ENCODE measurements at regions not wholly inside any gene's neighbourhood (a gene's known extent, or its start where the extent isn't known, plus 50 kb on each side); places are given as distances from the start of the nearest gene placed in this dataset.

DNA sequence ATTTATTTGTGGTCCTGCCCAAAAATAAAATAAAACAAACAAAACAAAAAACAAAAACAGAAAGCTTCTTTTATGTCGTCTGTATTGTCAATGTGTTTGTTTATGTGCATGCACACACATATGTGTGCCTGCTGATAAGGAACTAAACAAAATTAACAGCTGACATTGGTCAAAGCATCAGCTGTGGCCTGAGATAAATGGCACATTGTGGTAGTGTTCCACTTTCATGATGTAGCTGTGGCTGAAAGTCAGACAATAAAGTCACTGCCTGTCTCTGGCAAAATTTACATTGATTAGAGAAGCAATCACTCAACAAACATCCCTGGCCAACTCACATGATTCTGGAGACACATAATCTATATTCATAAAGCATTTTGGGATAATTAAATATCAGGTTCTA is 203.4 kb upstream of the PIK3C3 start:
- Histone ChIP-seq H3K4me1 (ENCODE audit: insufficient read depth, low read length) (no peaks in the 10 kb centered on the region), H4K20me1 (ENCODE audit: insufficient read depth, low read length) (no peaks in the 10 kb centered on the region), H2AFZ (ENCODE audit: low read depth, low read length) (no peak overlapping the region), H3K79me2 (ENCODE audit: insufficient read depth, low read length) (no peaks in the 10 kb centered on the region), H3K9ac (ENCODE audit: low read length) (no peak overlapping the region), H3K27me3 (ENCODE audit: insufficient read depth, low read length) (no peaks in the 10 kb centered on the region), H3K27ac (ENCODE audit: low read depth, low read length) (no peak overlapping the region), H3K36me3 (ENCODE audit: insufficient read depth, low read length) (no peaks in the 10 kb centered on the region), H3K9me3 (ENCODE audit: insufficient read depth, low read depth, low read length) (no peaks in the 10 kb centered on the region), H3K4me3 (ENCODE audit: insufficient read depth, low read depth, low read length) (no peak overlapping the region), H3K4me2 (ENCODE audit: low read length) (no peak overlapping the region)
- H3K36me3 Mint-ChIP-seq (ENCODE audit: low read depth, unreplicated experiment) = no peaks in the 10 kb centered on the region
- no peak for FAIRE-seq
- DNase-seq (ENCODE audit: low read depth) = no peak
- H3K9me3 Mint-ChIP-seq (ENCODE audit: unreplicated experiment) = no peaks in the 10 kb centered on the region
- H3K4me1 Mint-ChIP-seq (ENCODE audit: low read depth, unreplicated experiment) = no peaks in the 10 kb centered on the region
- H3K27me3 Mint-ChIP-seq (ENCODE audit: low read depth, unreplicated experiment) = no peaks in the 10 kb centered on the region
- H3K4me3 Mint-ChIP-seq (ENCODE audit: unreplicated experiment) = no peak overlapping the region
- TF ChIP-seq, protein P1, sequence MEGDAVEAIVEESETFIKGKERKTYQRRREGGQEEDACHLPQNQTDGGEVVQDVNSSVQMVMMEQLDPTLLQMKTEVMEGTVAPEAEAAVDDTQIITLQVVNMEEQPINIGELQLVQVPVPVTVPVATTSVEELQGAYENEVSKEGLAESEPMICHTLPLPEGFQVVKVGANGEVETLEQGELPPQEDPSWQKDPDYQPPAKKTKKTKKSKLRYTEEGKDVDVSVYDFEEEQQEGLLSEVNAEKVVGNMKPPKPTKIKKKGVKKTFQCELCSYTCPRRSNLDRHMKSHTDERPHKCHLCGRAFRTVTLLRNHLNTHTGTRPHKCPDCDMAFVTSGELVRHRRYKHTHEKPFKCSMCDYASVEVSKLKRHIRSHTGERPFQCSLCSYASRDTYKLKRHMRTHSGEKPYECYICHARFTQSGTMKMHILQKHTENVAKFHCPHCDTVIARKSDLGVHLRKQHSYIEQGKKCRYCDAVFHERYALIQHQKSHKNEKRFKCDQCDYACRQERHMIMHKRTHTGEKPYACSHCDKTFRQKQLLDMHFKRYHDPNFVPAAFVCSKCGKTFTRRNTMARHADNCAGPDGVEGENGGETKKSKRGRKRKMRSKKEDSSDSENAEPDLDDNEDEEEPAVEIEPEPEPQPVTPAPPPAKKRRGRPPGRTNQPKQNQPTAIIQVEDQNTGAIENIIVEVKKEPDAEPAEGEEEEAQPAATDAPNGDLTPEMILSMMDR (IDR thresholded peaks at IDR 0.05; ENCODE audit: insufficient read depth, low read depth, low read length) = no peak
- TF ChIP-seq EZH2 (IDR thresholded peaks at IDR 0.05; ENCODE audit: insufficient read depth, low read length) = no peak
- H3K27ac Mint-ChIP-seq (ENCODE audit: unreplicated experiment) = no peak overlapping the region

DNA sequence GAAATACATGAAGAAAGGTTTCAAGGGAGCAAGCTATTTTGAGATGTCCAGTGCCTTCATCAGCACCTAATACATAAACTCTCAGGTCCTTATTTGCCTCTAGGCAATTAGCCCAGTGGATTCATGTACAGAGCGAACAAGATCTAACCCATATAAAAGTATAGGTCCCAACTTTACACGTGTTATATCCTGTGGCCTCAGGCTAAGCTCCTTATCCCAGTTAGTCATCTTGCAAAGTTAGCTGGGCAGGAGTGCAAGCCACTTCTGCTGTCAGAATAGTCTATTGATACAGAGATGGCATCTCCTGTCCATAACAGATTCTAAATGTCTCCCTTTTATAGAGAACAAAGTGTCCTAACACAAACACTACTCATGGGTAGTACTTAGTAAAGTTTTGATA is 203.9 kb upstream of the PIK3C3 start:
- Histone ChIP-seq H3K27me3 (ENCODE audit: insufficient read depth, low read length) (no peaks in the 10 kb centered on the region), H3K79me2 (ENCODE audit: insufficient read depth, low read length) (no peaks in the 10 kb centered on the region), H3K9ac (ENCODE audit: low read length) (no peak overlapping the region), H3K4me1 (ENCODE audit: insufficient read depth, low read length) (no peaks in the 10 kb centered on the region), H3K27ac (ENCODE audit: low read depth, low read length) (no peak overlapping the region), H3K4me2 (ENCODE audit: low read length) (no peak overlapping the region), H2AFZ (ENCODE audit: low read depth, low read length) (no peak overlapping the region), H3K36me3 (ENCODE audit: insufficient read depth, low read length) (no peaks in the 10 kb centered on the region), H3K9me3 (ENCODE audit: insufficient read depth, low read depth, low read length) (no peaks in the 10 kb centered on the region), H3K4me3 (ENCODE audit: insufficient read depth, low read depth, low read length) (no peak overlapping the region), H4K20me1 (ENCODE audit: insufficient read depth, low read length) (no peaks in the 10 kb centered on the region)
- Mint-ChIP-seq H3K9me3 (ENCODE audit: unreplicated experiment) (no peaks in the 10 kb centered on the region), H3K27me3 (ENCODE audit: low read depth, unreplicated experiment) (no peaks in the 10 kb centered on the region), H3K36me3 (ENCODE audit: low read depth, unreplicated experiment) (no peaks in the 10 kb centered on the region), H3K27ac (ENCODE audit: unreplicated experiment) (no peak overlapping the region), H3K4me3 (ENCODE audit: unreplicated experiment) (no peak overlapping the region), H3K4me1 (ENCODE audit: low read depth, unreplicated experiment) (no peaks in the 10 kb centered on the region)
- TF ChIP-seq, protein P1 (IDR thresholded peaks at IDR 0.05; ENCODE audit: insufficient read depth, low read depth, low read length) = no peak
- TF ChIP-seq EZH2 (IDR thresholded peaks at IDR 0.05; ENCODE audit: insufficient read depth, low read length) = no peak
- no peak for FAIRE-seq
- DNase-seq (ENCODE audit: low read depth) = no peak

DNA sequence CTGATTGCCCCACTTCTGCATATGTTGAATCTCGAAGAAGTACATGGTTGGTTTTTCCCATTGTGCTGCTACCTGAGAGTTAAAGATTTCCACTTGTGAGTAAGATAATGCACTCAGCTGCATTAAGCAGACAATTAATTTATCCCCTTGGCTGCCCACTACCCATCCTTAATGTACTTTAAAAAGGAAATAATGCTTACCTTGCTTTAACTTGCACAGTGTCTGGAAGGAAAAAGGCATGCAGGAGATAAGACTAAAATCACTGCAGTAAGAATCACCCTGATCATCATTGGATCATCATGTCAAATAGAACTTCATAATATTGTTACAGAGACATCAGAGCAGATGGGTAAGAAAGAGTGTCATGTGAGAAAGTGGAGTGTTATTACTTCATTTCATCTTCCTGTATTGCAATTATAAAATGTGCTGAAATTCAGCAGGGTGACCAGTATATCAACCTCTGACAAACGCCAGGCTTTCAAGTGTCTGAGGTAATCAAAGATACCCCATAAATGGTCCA is 207.3 kb upstream of the PIK3C3 start:
- no peaks in the 10 kb centered on the region for H3K79me2 ChIP-seq (ENCODE audit: insufficient read depth, low read length)
- no peak for FAIRE-seq
- H3K4me3 Mint-ChIP-seq (ENCODE audit: unreplicated experiment) = no peak overlapping the region
- H3K4me3 ChIP-seq (ENCODE audit: insufficient read depth, low read depth, low read length) = no peak overlapping the region
- no peaks in the 10 kb centered on the region for H3K36me3 Mint-ChIP-seq (ENCODE audit: low read depth, unreplicated experiment)
- no peaks in the 10 kb centered on the region for H3K9me3 ChIP-seq (ENCODE audit: insufficient read depth, low read depth, low read length)
- no peak for DNase-seq (ENCODE audit: low read depth)
- peaks cover 4% of the 10 kb centered on the region for H3K4me1 Mint-ChIP-seq (ENCODE audit: low read depth, unreplicated experiment)
- no peaks in the 10 kb centered on the region for H3K9me3 Mint-ChIP-seq (ENCODE audit: unreplicated experiment)
- no peak overlapping the region for H3K9ac ChIP-seq (ENCODE audit: low read length)
- H3K4me1 ChIP-seq (ENCODE audit: insufficient read depth, low read length) = no peaks in the 10 kb centered on the region
- H3K36me3 ChIP-seq (ENCODE audit: insufficient read depth, low read length) = no peaks in the 10 kb centered on the region
- no peak overlapping the region for H2AFZ ChIP-seq (ENCODE audit: low read depth, low read length)
- no peak overlapping the region for H3K4me2 ChIP-seq (ENCODE audit: low read length)
- no peaks in the 10 kb centered on the region for H3K27me3 Mint-ChIP-seq (ENCODE audit: low read depth, unreplicated experiment)
- H3K27ac ChIP-seq (ENCODE audit: low read depth, low read length) = no peak overlapping the region
- H4K20me1 ChIP-seq (ENCODE audit: insufficient read depth, low read length) = no peaks in the 10 kb centered on the region
- no peak overlapping the region for H3K27ac Mint-ChIP-seq (ENCODE audit: unreplicated experiment)
- H3K27me3 ChIP-seq (ENCODE audit: insufficient read depth, low read length) = no peaks in the 10 kb centered on the region
- TF ChIP-seq, protein P1 (IDR thresholded peaks at IDR 0.05; ENCODE audit: insufficient read depth, low read depth, low read length) = no peak
- no peak for TF ChIP-seq EZH2 (IDR thresholded peaks at IDR 0.05; ENCODE audit: insufficient read depth, low read length)
